Breast epithelium (tissue), 3 donors: ENCODE measurements at regions not wholly inside any gene's neighbourhood (a gene's known extent, or its start where the extent isn't known, plus 50 kb on each side); places are given as distances from the start of the nearest gene placed in this dataset.

Experiments
- POLR2A ChIP-seq: fragments of 450-650 bp; IDR thresholded peaks from one replicate; pipeline ENCODE4 v1.6.1; 2016; ENCODE audit warnings: antibody characterized with exemption, mild to moderate bottlenecking, moderate library complexity
- POLR2AphosphoS5 ChIP-seq, 3 donors: sonication (generic); formaldehyde crosslinking; IDR thresholded peaks; one replicate each; pipeline ENCODE4 v1.6.1; 2017; ENCODE audit warnings: antibody characterized with exemption in 3 of 3
- TF ChIP-seq, protein P1 (sequence below), 3 donors: fragments of 450-650 bp; IDR thresholded peaks; one replicate each; pipeline ENCODE4 v1.5.1; 2016 to 2017; ENCODE audit warnings: antibody characterized with exemption in 3 of 3, mild to moderate bottlenecking in 3 of 3, moderate library complexity in 3 of 3

DNA sequence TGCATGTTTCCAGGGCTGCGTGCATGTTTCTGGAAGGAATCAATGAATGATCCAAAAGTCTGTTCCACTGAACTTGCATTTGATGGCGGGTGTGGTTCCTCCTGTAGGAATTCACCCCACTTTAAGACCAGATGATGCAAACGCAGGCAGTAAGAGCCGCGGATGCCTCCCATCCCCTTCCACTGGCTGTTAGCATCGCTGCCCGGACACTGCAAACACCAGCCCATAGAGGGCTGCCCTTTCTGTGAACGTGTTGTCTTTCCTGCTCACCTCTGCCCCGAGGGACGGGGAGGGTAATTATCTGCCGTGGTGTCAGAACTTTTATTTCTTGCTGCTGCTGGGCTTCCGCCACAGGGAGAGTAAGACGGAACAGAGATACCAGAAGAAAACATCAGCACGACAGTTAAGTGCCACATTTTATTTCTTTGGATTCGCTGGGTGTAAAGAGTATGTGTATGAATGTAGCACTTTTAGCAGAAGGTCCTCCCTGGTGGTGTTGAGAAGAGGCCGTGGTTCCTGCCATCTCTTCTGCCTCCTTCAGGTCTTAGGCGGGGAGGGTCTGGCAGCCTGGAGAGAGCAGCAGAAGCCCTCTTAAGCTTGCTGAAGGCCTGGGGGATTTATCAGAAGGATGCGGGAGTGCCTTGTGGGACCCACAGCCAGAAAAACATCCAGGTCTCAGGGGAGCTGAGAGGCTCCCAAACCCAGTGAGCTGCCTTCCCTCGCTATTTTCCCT is 53.2 kb upstream of the NECTIN1 start:
- TF ChIP-seq, protein P1, sequence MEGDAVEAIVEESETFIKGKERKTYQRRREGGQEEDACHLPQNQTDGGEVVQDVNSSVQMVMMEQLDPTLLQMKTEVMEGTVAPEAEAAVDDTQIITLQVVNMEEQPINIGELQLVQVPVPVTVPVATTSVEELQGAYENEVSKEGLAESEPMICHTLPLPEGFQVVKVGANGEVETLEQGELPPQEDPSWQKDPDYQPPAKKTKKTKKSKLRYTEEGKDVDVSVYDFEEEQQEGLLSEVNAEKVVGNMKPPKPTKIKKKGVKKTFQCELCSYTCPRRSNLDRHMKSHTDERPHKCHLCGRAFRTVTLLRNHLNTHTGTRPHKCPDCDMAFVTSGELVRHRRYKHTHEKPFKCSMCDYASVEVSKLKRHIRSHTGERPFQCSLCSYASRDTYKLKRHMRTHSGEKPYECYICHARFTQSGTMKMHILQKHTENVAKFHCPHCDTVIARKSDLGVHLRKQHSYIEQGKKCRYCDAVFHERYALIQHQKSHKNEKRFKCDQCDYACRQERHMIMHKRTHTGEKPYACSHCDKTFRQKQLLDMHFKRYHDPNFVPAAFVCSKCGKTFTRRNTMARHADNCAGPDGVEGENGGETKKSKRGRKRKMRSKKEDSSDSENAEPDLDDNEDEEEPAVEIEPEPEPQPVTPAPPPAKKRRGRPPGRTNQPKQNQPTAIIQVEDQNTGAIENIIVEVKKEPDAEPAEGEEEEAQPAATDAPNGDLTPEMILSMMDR (IDR thresholded peaks at IDR 0.05): no peak
- TF ChIP-seq POLR2A (no peak), POLR2AphosphoS5 (IDR thresholded peaks at IDR 0.05) (no peak)
